Stimulated activated CD8-positive, alpha-beta memory T cell treated with anti-CD3 and anti-CD28 coated beads, Interleukin-7, amount 100 ng/mL, for 24 hours (primary cell): ENCODE measurements at regions not wholly inside any gene's neighbourhood (a gene's known extent, or its start where the extent isn't known, plus 50 kb on each side); places are given as distances from the start of the nearest gene placed in this dataset.

Experiments
- DNase-seq: peaks from one replicate; pipeline ENCODE4 v3.0.0-alpha.2; 2020; ENCODE audit warnings: low read depth

GRCh38 chrX:122783918-122784317, 400.2 kb upstream of the GRIA3 start:
- DNase-seq: no peak

- no peak for DNase-seq
Observed at GRCh38 chrX:122787231-122787630, 396.8 kb upstream of the GRIA3 start.

- DNase-seq: no peak
Observed at GRCh38 chrX:122788216-122788615, 395.9 kb upstream of the GRIA3 start.

- DNase-seq: no peak
Observed at GRCh38 chrX:122790376-122791095, 393.5 kb upstream of the GRIA3 start.

- DNase-seq: no peak
Observed at GRCh38 chrX:122813876-122814275, 370.2 kb upstream of the GRIA3 start.

- DNase-seq: no peak
Observed at GRCh38 chrX:122816288-122816687, 367.8 kb upstream of the GRIA3 start.

- DNase-seq: no peak
Observed at GRCh38 chrX:122817321-122817955, 366.6 kb upstream of the GRIA3 start.

GRCh38 chrX:122818068-122818467, 366.0 kb upstream of the GRIA3 start:
- no peak for DNase-seq

- no peak for DNase-seq
Observed at GRCh38 chrX:122833230-122833629, 350.8 kb upstream of the GRIA3 start.

GRCh38 chrX:122835886-122836285, 348.2 kb upstream of the GRIA3 start:
- no peak for DNase-seq

- DNase-seq: no peak
Observed at GRCh38 chrX:122850326-122850725, 333.8 kb upstream of the GRIA3 start.

GRCh38 chrX:122856205-122856604, 327.9 kb upstream of the GRIA3 start:
- no peak for DNase-seq

GRCh38 chrX:122857734-122858133, 326.3 kb upstream of the GRIA3 start:
- no peak for DNase-seq

- no peak for DNase-seq
Observed at GRCh38 chrX:122863067-122863466, 321.0 kb upstream of the GRIA3 start.

GRCh38 chrX:122866532-122866931, 317.5 kb upstream of the GRIA3 start:
- DNase-seq: no peak

GRCh38 chrX:122868631-122869030, 315.4 kb upstream of the GRIA3 start:
- no peak for DNase-seq

- no peak for DNase-seq
Observed at GRCh38 chrX:122869171-122869570, 314.9 kb upstream of the GRIA3 start.

- DNase-seq: no peak
Observed at GRCh38 chrX:122878269-122878668, 305.8 kb upstream of the GRIA3 start.

GRCh38 chrX:122880952-122881351, 303.1 kb upstream of the GRIA3 start:
- no peak for DNase-seq

- DNase-seq: no peak
Observed at GRCh38 chrX:122890729-122891128, 293.3 kb upstream of the GRIA3 start.

- no peak for DNase-seq
Observed at GRCh38 chrX:122906726-122907125, 277.4 kb upstream of the GRIA3 start.

GRCh38 chrX:122907375-122907774, 276.7 kb upstream of the GRIA3 start:
- no peak for DNase-seq

- no peak for DNase-seq
Observed at GRCh38 chrX:122910697-122911096, 273.4 kb upstream of the GRIA3 start.

GRCh38 chrX:122913134-122913533, 270.9 kb upstream of the GRIA3 start:
- no peak for DNase-seq
